ENCODE measurements at regions not wholly inside any gene's neighbourhood (a gene's known extent, or its start where the extent isn't known, plus 50 kb on each side); places are given as distances from the start of the nearest gene placed in this dataset.

- Mint-ChIP-seq H3K4me3 (ENCODE audit: unreplicated experiment) (no peak overlapping the region), H3K36me3 (ENCODE audit: insufficient read depth, unreplicated experiment) (no peaks in the 10 kb centered on the region), H3K4me1 (ENCODE audit: insufficient read depth, unreplicated experiment) (no peaks in the 10 kb centered on the region), H3K27me3 (ENCODE audit: insufficient read depth, unreplicated experiment) (peaks cover 11% of the 10 kb centered on the region), H3K27ac (ENCODE audit: low read depth, unreplicated experiment) (no peak overlapping the region), H3K9me3 (ENCODE audit: unreplicated experiment) (no peaks in the 10 kb centered on the region)
- no TSS peak for BruUV-seq (replicated peaks)
- no peak for TF ChIP-seq CTCF (IDR thresholded peaks at IDR 0.05; ENCODE audit: unreplicated experiment)
- ChIA-PET POLR2A (no interaction called here), CTCF (interaction anchor here (0.6 to 2.5 kb wide), 5 partner anchors 9 to 584 kb away, joined by 3 to 8 read pairs (median 3); no protein-coding TSS in a partner anchor)
- intact Hi-C loops (cut with micrococcal nuclease) = no loop called here
- no peak for DNase-seq (ENCODE audit: unreplicated experiment)
Measured at GRCh38 chr14:100655741-100656085, 68.5 kb upstream of the BEGAIN start.

GRCh38 chr14:100656996-100657395 lies 69.7 kb upstream of the DLK1 start:
- ChIA-PET POLR2A (no interaction called here), CTCF (interaction anchor here (0.6 to 2.5 kb wide), 2 partner anchors 11 to 1027 kb away, joined by 3 to 8 read pairs; no protein-coding TSS in a partner anchor)
- DNase-seq (ENCODE audit: unreplicated experiment) = no peak
- no peaks in the 10 kb centered on the region for H3K4me1 Mint-ChIP-seq (ENCODE audit: insufficient read depth, unreplicated experiment)
- H3K27ac Mint-ChIP-seq (ENCODE audit: low read depth, unreplicated experiment) = no peak overlapping the region
- BruUV-seq (replicated peaks) = no TSS peak
- no peak overlapping the region for H3K4me3 Mint-ChIP-seq (ENCODE audit: unreplicated experiment)
- H3K36me3 Mint-ChIP-seq (ENCODE audit: insufficient read depth, unreplicated experiment) = no peaks in the 10 kb centered on the region
- peaks cover 11% of the 10 kb centered on the region for H3K27me3 Mint-ChIP-seq (ENCODE audit: insufficient read depth, unreplicated experiment)
- no peaks in the 10 kb centered on the region for H3K9me3 Mint-ChIP-seq (ENCODE audit: unreplicated experiment)
- TF ChIP-seq CTCF (IDR thresholded peaks at IDR 0.05; ENCODE audit: unreplicated experiment) = no peak
- intact Hi-C loops (cut with micrococcal nuclease) = no loop called here

GRCh38 chr14:100657780-100658179 lies 68.9 kb upstream of the DLK1 start:
- no peak for DNase-seq (ENCODE audit: unreplicated experiment)
- ChIA-PET POLR2A (no interaction called here), CTCF (interaction anchor here (0.6 to 2.5 kb wide), 2 partner anchors 11 to 1026 kb away, joined by 3 to 8 read pairs; no protein-coding TSS in a partner anchor)
- intact Hi-C loops (cut with micrococcal nuclease) = no loop called here
- Mint-ChIP-seq H3K4me1 (ENCODE audit: insufficient read depth, unreplicated experiment) (no peaks in the 10 kb centered on the region), H3K36me3 (ENCODE audit: insufficient read depth, unreplicated experiment) (no peaks in the 10 kb centered on the region), H3K27me3 (ENCODE audit: insufficient read depth, unreplicated experiment) (peaks cover 11% of the 10 kb centered on the region), H3K27ac (ENCODE audit: low read depth, unreplicated experiment) (no peak overlapping the region), H3K4me3 (ENCODE audit: unreplicated experiment) (no peak overlapping the region), H3K9me3 (ENCODE audit: unreplicated experiment) (no peaks in the 10 kb centered on the region)
- BruUV-seq (replicated peaks) = no TSS peak
- TF ChIP-seq CTCF (IDR thresholded peaks at IDR 0.05; ENCODE audit: unreplicated experiment) = no peak

- Mint-ChIP-seq H3K36me3 (ENCODE audit: insufficient read depth, unreplicated experiment) (no peaks in the 10 kb centered on the region), H3K4me3 (ENCODE audit: unreplicated experiment) (no peak overlapping the region), H3K4me1 (ENCODE audit: insufficient read depth, unreplicated experiment) (no peaks in the 10 kb centered on the region), H3K27ac (ENCODE audit: low read depth, unreplicated experiment) (no peak overlapping the region), H3K9me3 (ENCODE audit: unreplicated experiment) (no peaks in the 10 kb centered on the region), H3K27me3 (ENCODE audit: insufficient read depth, unreplicated experiment) (peaks cover 11% of the 10 kb centered on the region)
- TF ChIP-seq CTCF (IDR thresholded peaks at IDR 0.05; ENCODE audit: unreplicated experiment) = no peak
- POLR2A ChIA-PET = no interaction called here
- intact Hi-C loops (cut with micrococcal nuclease) = no loop called here
- CTCF ChIA-PET = no interaction called here
- no TSS peak for BruUV-seq (replicated peaks)
- DNase-seq (ENCODE audit: unreplicated experiment) = no peak
Measured at GRCh38 chr14:100658181-100658886, 68.4 kb upstream of the DLK1 start.

Measured in MCF 10A (cell line).